ENCODE measurements at regions not wholly inside any gene's neighbourhood (a gene's known extent, or its start where the extent isn't known, plus 50 kb on each side); places are given as distances from the start of the nearest gene placed in this dataset.

DNA sequence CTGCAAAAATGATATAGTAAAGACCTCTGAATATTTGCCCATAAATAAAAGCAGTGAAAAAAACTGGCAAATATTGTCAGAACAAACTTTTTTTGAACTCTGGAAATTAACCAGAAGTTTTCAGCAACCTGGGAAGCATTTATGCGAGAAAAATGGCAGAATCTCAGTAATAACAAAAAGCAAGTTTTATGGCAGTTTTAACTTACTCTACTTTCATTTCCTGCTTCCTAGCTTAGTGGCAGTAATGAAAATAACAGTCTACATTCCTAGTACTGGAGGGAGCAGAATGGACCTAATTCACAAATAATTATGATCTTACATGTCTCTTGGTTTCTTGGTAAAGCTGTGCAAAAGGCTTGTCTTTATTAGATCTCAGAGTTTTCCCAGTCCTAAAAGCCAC, 460.1 kb downstream of the NAF1 start:
- TF ChIP-seq MYC (IDR thresholded peaks at IDR 0.05; ENCODE audit: low read depth, low read length) (no peak), POLR2A (IDR thresholded peaks at IDR 0.05; ENCODE audit: extremely low read depth, insufficient read length) (no peak)
- TF ChIP-seq, protein P1, sequence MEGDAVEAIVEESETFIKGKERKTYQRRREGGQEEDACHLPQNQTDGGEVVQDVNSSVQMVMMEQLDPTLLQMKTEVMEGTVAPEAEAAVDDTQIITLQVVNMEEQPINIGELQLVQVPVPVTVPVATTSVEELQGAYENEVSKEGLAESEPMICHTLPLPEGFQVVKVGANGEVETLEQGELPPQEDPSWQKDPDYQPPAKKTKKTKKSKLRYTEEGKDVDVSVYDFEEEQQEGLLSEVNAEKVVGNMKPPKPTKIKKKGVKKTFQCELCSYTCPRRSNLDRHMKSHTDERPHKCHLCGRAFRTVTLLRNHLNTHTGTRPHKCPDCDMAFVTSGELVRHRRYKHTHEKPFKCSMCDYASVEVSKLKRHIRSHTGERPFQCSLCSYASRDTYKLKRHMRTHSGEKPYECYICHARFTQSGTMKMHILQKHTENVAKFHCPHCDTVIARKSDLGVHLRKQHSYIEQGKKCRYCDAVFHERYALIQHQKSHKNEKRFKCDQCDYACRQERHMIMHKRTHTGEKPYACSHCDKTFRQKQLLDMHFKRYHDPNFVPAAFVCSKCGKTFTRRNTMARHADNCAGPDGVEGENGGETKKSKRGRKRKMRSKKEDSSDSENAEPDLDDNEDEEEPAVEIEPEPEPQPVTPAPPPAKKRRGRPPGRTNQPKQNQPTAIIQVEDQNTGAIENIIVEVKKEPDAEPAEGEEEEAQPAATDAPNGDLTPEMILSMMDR (IDR thresholded peaks at IDR 0.05; ENCODE audit: low read depth, low read length), result no peak

Data from NB4 (cell line).